Loucy (cell line): ENCODE measurements at regions not wholly inside any gene's neighbourhood (a gene's known extent, or its start where the extent isn't known, plus 50 kb on each side); places are given as distances from the start of the nearest gene placed in this dataset.

Experiments
- H2AFZ ChIP-seq: fragments of 200-600 bp; sonication (generic); 2 replicates; pipeline ENCODE4 v1.6.0; 2016; ENCODE audit warnings: antibody characterized with exemption, mild to moderate bottlenecking, low read length, moderate library complexity
- H3F3A ChIP-seq: fragments of 200-600 bp; 2 replicates; pipeline ENCODE4 v1.6.0; 2016; ENCODE audit warnings: antibody characterized with exemption, low read depth, mild to moderate bottlenecking
- H3K27me3 ChIP-seq: fragments of 200-600 bp; sonication (generic); 2 replicates; pipeline ENCODE4 v1.6.1; 2014; ENCODE audit warnings: low read length, mild to moderate bottlenecking; ENCODE audit not compliant: insufficient read depth, poor library complexity, severe bottlenecking
- H3K36me3 ChIP-seq: fragments of 200-600 bp; sonication (generic); 2 replicates; pipeline ENCODE4 v1.6.1; 2016; ENCODE audit warnings: low read length; ENCODE audit not compliant: insufficient read depth
- H3K4me1 ChIP-seq: fragments of 200-600 bp; sonication (generic); 2 replicates; pipeline ENCODE4 v1.5.1; 2014; ENCODE audit warnings: low read length, mild to moderate bottlenecking; ENCODE audit not compliant: insufficient read depth, poor library complexity, severe bottlenecking
- H3K4me2 ChIP-seq: fragments of 200-600 bp; sonication (generic); 2 replicates; pipeline ENCODE4 v1.6.0; 2014; ENCODE audit warnings: antibody characterized with exemption, low read length, low read depth, mild to moderate bottlenecking; ENCODE audit not compliant: poor library complexity, severe bottlenecking
- H3K4me3 ChIP-seq: fragments of 200-600 bp; sonication (generic); 2 replicates; pipeline ENCODE4 v1.5.1; 2014; ENCODE audit warnings: low read length, mild to moderate bottlenecking, mixed read lengths; ENCODE audit not compliant: poor library complexity, severe bottlenecking
- H3K79me2 ChIP-seq: fragments of 200-600 bp; sonication (generic); 2 replicates; pipeline ENCODE4 v1.6.1; 2014; ENCODE audit warnings: low read length; ENCODE audit not compliant: insufficient read depth
- H3K9ac ChIP-seq: fragments of 200-600 bp; sonication (generic); 2 replicates; pipeline ENCODE4 v1.6.0; 2014; ENCODE audit warnings: mild to moderate bottlenecking, low read depth, low read length, moderate library complexity; ENCODE audit not compliant: poor library complexity, severe bottlenecking
- H3K9me2 ChIP-seq: fragments of 200-600 bp; sonication (generic); replicated peaks from 2 replicates; pipeline ENCODE4 v1.6.1; 2016; ENCODE audit warnings: low read depth, low read length, mixed read lengths
- H3K9me3 ChIP-seq: fragments of 200-600 bp; sonication (generic); 2 replicates; pipeline ENCODE4 v1.6.1; 2014; ENCODE audit warnings: mild to moderate bottlenecking, antibody characterized with exemption, low read length, low read depth; ENCODE audit not compliant: insufficient read depth
- H4K20me1 ChIP-seq: fragments of 200-600 bp; sonication (generic); 2 replicates; pipeline ENCODE4 v1.6.0; 2014; ENCODE audit warnings: antibody characterized with exemption, low read length, mild to moderate bottlenecking; ENCODE audit not compliant: insufficient read depth, poor library complexity, severe bottlenecking
- EZH2phosphoT487 ChIP-seq: fragments of 200-600 bp; IDR thresholded peaks from 2 replicates; pipeline ENCODE4 v1.6.1; 2018; ENCODE audit warnings: antibody characterized with exemption, mild to moderate bottlenecking, moderate library complexity, borderline replicate concordance
- TF ChIP-seq, protein P1 (sequence below): fragments of 200-600 bp; sonication (generic); conservative IDR thresholded peaks from 2 replicates; pipeline ENCODE4 v1.5.1; 2014; ENCODE audit warnings: mild to moderate bottlenecking, antibody characterized with exemption, low read length

DNA sequence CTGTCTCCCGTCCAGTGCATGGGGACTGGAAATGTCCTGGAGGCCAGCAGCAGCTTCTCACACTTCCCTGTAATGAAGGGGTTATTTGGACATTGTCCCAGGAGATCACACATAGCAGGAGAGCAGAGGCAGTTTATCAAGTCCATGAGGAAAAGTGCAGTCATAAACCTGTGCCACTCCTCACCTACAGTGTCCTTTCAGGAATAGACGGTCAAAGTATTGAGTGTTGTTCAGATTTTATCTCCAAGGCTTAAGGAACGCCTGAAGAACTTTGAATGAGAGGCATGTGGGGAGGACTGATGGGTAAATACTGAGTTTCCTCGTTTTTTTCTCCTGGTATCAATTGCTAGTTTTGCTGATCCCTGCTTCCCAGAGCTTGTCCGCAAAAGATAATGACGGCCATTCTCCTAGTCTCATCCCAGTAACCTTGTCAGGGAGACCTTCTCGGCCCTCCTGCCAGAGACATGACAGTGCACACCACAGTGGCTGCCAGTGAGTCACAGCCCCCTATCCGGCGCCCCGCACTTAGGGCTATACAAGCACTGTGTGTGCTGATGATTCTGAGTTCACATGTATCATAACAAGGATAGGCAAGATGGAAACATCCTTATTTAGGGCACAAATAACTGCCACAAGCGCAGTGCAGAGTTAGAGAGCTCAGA, 495.5 kb upstream of the MGMT start:
- Histone ChIP-seq H3K36me3 (no peaks in the 10 kb centered on the region), H3K9me3 (no peaks in the 10 kb centered on the region), H3K4me3 (no peak overlapping the region), H3K9ac (no peak overlapping the region), H3F3A (no peaks in the 10 kb centered on the region), H3K27me3 (no peaks in the 10 kb centered on the region), H3K4me2 (no peak overlapping the region), H3K9me2 (no peaks in the 10 kb centered on the region), H3K79me2 (no peaks in the 10 kb centered on the region), H3K4me1 (no peaks in the 10 kb centered on the region), H2AFZ (no peak overlapping the region), H4K20me1 (no peaks in the 10 kb centered on the region)
- TF ChIP-seq, protein P1, sequence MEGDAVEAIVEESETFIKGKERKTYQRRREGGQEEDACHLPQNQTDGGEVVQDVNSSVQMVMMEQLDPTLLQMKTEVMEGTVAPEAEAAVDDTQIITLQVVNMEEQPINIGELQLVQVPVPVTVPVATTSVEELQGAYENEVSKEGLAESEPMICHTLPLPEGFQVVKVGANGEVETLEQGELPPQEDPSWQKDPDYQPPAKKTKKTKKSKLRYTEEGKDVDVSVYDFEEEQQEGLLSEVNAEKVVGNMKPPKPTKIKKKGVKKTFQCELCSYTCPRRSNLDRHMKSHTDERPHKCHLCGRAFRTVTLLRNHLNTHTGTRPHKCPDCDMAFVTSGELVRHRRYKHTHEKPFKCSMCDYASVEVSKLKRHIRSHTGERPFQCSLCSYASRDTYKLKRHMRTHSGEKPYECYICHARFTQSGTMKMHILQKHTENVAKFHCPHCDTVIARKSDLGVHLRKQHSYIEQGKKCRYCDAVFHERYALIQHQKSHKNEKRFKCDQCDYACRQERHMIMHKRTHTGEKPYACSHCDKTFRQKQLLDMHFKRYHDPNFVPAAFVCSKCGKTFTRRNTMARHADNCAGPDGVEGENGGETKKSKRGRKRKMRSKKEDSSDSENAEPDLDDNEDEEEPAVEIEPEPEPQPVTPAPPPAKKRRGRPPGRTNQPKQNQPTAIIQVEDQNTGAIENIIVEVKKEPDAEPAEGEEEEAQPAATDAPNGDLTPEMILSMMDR, result no peak

DNA sequence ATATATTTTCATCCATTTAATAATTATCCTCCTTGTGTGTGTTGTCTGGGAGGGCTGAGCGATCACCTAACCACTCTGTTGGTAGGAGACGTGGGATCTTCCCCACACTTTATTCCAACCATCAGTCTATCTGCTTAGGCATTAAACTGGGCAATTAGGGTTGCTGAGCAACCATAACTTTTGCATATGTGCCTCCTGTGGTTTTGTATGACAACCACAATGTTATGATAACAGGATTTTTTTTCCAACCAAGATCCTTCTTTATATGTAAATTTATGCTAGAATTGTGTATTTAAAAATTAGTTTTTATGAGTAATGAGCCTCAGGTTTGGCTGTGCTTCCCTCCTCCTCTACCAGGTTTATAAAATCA, 495.0 kb upstream of the MGMT start:
- H2AFZ ChIP-seq, result no peak overlapping the region
- TF ChIP-seq, protein P1, result no peak
- TF ChIP-seq EZH2phosphoT487, result no peak
- no peak overlapping the region for H3K4me2 ChIP-seq
- H3K36me3 ChIP-seq, result no peaks in the 10 kb centered on the region
- H3K9ac ChIP-seq, result no peak overlapping the region
- no peaks in the 10 kb centered on the region for H4K20me1 ChIP-seq
- H3K4me1 ChIP-seq, result no peaks in the 10 kb centered on the region
- H3F3A ChIP-seq, result no peaks in the 10 kb centered on the region
- no peaks in the 10 kb centered on the region for H3K9me3 ChIP-seq
- no peaks in the 10 kb centered on the region for H3K79me2 ChIP-seq
- H3K9me2 ChIP-seq, result no peaks in the 10 kb centered on the region
- no peaks in the 10 kb centered on the region for H3K27me3 ChIP-seq
- H3K4me3 ChIP-seq, result no peak overlapping the region

DNA sequence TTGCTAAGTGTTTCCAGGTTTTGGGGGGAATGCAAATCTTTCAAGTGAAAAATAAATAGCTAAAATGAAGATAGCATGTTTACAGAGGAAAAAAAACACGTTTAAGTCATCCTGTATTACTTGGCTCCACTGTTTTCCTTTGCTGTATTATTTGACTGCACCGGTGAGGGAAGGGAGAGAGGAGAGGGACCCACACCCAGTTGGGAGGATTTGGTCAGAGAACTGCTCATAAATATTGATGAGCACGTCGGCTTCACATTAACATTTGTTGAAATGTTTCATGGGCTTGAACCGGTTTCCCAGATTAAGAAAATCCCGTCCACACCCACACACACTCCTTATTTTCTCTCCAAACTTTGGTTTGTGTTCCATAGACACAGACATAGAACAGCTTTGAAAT, 493.8 kb upstream of the MGMT start:
- Histone ChIP-seq H3K36me3 (no peaks in the 10 kb centered on the region), H3K4me2 (no peak overlapping the region), H3K27me3 (no peaks in the 10 kb centered on the region), H3F3A (no peaks in the 10 kb centered on the region), H3K9me3 (no peaks in the 10 kb centered on the region), H3K79me2 (no peaks in the 10 kb centered on the region), H3K9me2 (no peaks in the 10 kb centered on the region), H3K4me1 (no peaks in the 10 kb centered on the region), H3K4me3 (no peak overlapping the region), H3K9ac (no peak overlapping the region), H4K20me1 (no peaks in the 10 kb centered on the region), H2AFZ (no peak overlapping the region)
- no peak for TF ChIP-seq EZH2phosphoT487
- TF ChIP-seq, protein P1, result no peak
